PC-9 (cell line): ENCODE measurements at regions not wholly inside any gene's neighbourhood (a gene's known extent, or its start where the extent isn't known, plus 50 kb on each side); places are given as distances from the start of the nearest gene placed in this dataset.

Source experiments
- BruUV-seq: library from RNA; stranded (reverse); fragments of 400-500 nt; replicated peaks from 2 replicates; lab custom pipeline; 2021; lab: Mats Ljungman, UMichigan
- CTCF ChIA-PET: fragments of 300-600 bp; sonication (Branson Sonifier 250); formaldehyde crosslinking; loops from one replicate; lab custom pipeline; 2022; ENCODE audit warnings: antibody characterized with exemption; lab: Charles Lee
- POLR2A ChIA-PET: fragments of 300-600 bp; sonication (Branson Sonifier 250); formaldehyde crosslinking; loops from one replicate; lab custom pipeline; 2022; ENCODE audit warnings: antibody characterized with exemption; ENCODE audit not compliant: unreplicated experiment; lab: Charles Lee
- DNase-seq, 2 experiments: peaks; one replicate each; pipeline versions ENCODE4 v3.0.0 to v3.0.0-alpha.2; 2015 to 2022; ENCODE audit warnings: mixed read lengths in 1 of 2
- H2AFZ ChIP-seq: fragments of 200-600 bp; sonication (generic); 2 replicates; pipeline ENCODE4 v1.8.1; 2017; ENCODE audit warnings: antibody characterized with exemption
- H3F3A ChIP-seq: fragments of 200-600 bp; sonication (generic); 2 replicates; pipeline ENCODE4 v1.8.1; 2017; ENCODE audit warnings: antibody characterized with exemption, mild to moderate bottlenecking, low read depth; ENCODE audit not compliant: insufficient read depth
- H3K27ac ChIP-seq: fragments of 200-600 bp; sonication (generic); 2 replicates; pipeline ENCODE4 v1.6.1; 2016; ENCODE audit warnings: mixed run types
- H3K27me3 ChIP-seq: fragments of 200-600 bp; sonication (generic); 2 replicates; pipeline ENCODE4 v1.6.1; 2016; ENCODE audit warnings: low read depth, mixed run types; ENCODE audit not compliant: insufficient read depth
- H3K36me3 ChIP-seq: fragments of 200-600 bp; sonication (generic); 2 replicates; pipeline ENCODE4 v1.6.1; 2016; ENCODE audit warnings: low read depth, mixed run types
- H3K4me1 ChIP-seq: fragments of 200-600 bp; sonication (generic); replicated peaks from 2 replicates; pipeline ENCODE4 v1.6.1; 2016; ENCODE audit warnings: mixed run types; ENCODE audit not compliant: insufficient read depth
- H3K4me2 ChIP-seq: fragments of 200-600 bp; sonication (generic); 2 replicates; pipeline ENCODE4 v1.6.1; 2017; ENCODE audit warnings: mixed run types
- H3K4me3 ChIP-seq: fragments of 200-600 bp; sonication (generic); 2 replicates; pipeline ENCODE4 v1.6.1; 2016; ENCODE audit warnings: mixed run types
- H3K79me2 ChIP-seq: fragments of 200-600 bp; sonication (generic); 2 replicates; pipeline ENCODE4 v1.6.1; 2017; ENCODE audit warnings: low read depth, mixed run types
- H3K9me2 ChIP-seq: fragments of 200-600 bp; sonication (generic); 2 replicates; pipeline ENCODE4 v1.8.1; 2017; ENCODE audit warnings: mild to moderate bottlenecking; ENCODE audit not compliant: insufficient read depth
- H3K9me3 ChIP-seq: fragments of 200-600 bp; sonication (generic); 2 replicates; pipeline ENCODE4 v1.8.1; 2016; ENCODE audit warnings: low read depth; ENCODE audit not compliant: insufficient read depth
- H4K20me1 ChIP-seq: fragments of 200-600 bp; sonication (generic); 2 replicates; pipeline ENCODE4 v1.8.1; 2017; ENCODE audit not compliant: insufficient read depth
- EZH2 ChIP-seq: fragments of 200-600 bp; sonication (generic); IDR thresholded peaks from 2 replicates; pipeline ENCODE4 v1.8.0; 2017; ENCODE audit warnings: antibody characterized with exemption, low read depth
- intact Hi-C: fragments of 100-400 bp; cut with micrococcal nuclease; formaldehyde crosslinking; loops from one replicate; pipeline ENCODE4 v1.10.0; 2022; ENCODE audit not compliant: unreplicated experiment
- TF ChIP-seq, protein P1 (sequence below): fragments of 200-600 bp; sonication (generic); conservative IDR thresholded peaks from 2 replicates; pipeline ENCODE4 v1.6.1; 2017; ENCODE audit warnings: mixed run types, antibody characterized with exemption, mild to moderate bottlenecking, moderate library complexity

DNA sequence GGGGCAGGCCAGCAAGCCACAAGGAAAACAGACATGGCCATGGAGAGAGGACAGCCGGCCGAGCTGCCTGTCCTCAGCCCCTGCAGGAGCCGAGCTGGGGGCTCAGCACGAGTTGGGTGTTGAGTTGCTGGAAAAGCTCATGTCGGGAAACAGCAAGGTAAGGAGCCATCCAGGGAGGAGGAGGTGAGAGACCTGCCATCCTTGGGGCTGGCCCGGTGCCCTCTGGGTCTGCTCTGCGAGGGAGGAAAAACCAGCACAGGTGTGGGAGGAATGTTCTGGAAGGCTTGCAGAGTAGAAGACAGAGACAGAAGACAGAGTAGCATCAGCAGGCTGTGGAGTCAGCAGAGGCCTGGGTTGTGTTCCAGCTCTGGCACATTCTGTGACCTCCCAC, 548.8 kb downstream of the PTPRU start:
- CTCF ChIA-PET: no interaction called here
- H3K27me3 ChIP-seq: peaks cover 4% of the 10 kb centered on the region; the same call in 1 of the 2 replicates

DNA sequence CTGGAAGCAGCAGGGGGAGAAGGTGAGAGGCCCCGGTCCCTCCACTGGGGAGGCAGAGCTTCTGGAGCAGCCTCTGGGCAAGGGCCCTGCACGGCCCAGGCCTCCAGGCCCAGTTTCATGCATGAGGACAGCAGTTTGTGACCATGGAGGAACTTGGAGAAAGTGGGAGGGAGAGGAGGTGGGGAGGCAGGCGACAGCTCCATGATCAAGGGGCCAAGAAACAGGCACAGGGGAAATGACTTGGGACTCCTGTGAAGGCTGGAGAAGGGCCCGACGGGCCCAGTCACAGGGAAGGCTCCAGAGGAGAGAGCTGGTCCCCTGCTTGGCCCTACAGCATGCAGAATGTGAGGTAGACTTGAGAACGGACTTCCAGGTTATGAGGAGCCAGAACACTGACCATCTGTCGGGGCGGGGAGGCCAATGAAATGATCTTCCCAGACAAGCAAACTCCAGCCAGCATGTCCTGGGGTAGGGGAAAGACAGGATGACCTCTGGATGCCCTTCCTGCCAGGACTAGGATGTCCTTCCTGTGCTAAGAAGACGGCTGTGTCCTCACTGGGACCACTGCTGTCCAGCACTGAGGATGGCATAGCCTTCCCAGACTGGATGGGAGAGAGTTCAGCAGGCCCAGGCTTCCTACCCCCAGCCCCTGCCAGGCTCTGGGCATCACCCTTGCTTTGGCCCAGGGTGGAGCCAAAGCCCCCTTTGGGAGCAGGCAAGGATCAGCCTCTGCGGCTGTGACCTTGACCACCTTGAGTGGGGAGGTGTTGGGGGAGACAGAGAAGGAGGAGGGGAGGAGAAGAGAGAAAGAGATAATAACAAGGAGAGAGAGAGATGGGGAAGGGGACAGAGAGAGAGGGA, 548.2 kb downstream of the PTPRU start:
- H3K4me1 ChIP-seq: peaks cover 10% of the 10 kb centered on the region; the same call in 1 of the 2 replicates
- no peak overlapping the region for H3K4me2 ChIP-seq
- H3K79me2 ChIP-seq: no peaks in the 10 kb centered on the region
- BruUV-seq: no TSS peak
- H3K4me3 ChIP-seq: no peak overlapping the region
- no peaks in the 10 kb centered on the region for H3F3A ChIP-seq
- DNase-seq: no peak
- H2AFZ ChIP-seq: no peak overlapping the region
- no peaks in the 10 kb centered on the region for H3K9me3 ChIP-seq
- H3K27ac ChIP-seq: no peak overlapping the region
- ChIA-PET POLR2A (no interaction called here), CTCF (no interaction called here)
- TF ChIP-seq EZH2: no peak
- TF ChIP-seq, protein P1, sequence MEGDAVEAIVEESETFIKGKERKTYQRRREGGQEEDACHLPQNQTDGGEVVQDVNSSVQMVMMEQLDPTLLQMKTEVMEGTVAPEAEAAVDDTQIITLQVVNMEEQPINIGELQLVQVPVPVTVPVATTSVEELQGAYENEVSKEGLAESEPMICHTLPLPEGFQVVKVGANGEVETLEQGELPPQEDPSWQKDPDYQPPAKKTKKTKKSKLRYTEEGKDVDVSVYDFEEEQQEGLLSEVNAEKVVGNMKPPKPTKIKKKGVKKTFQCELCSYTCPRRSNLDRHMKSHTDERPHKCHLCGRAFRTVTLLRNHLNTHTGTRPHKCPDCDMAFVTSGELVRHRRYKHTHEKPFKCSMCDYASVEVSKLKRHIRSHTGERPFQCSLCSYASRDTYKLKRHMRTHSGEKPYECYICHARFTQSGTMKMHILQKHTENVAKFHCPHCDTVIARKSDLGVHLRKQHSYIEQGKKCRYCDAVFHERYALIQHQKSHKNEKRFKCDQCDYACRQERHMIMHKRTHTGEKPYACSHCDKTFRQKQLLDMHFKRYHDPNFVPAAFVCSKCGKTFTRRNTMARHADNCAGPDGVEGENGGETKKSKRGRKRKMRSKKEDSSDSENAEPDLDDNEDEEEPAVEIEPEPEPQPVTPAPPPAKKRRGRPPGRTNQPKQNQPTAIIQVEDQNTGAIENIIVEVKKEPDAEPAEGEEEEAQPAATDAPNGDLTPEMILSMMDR: no peak
- H3K9me2 ChIP-seq: no peaks in the 10 kb centered on the region
- H3K36me3 ChIP-seq: no peaks in the 10 kb centered on the region
- intact Hi-C loops: no loop called here
- H4K20me1 ChIP-seq: no peaks in the 10 kb centered on the region
- H3K27me3 ChIP-seq: peaks cover 4% of the 10 kb centered on the region; the same call in 1 of the 2 replicates

More for the DNA sequence above, 548.8 kb downstream of the PTPRU start:
- H3K9me3 ChIP-seq: no peaks in the 10 kb centered on the region
- H3K9me2 ChIP-seq: no peaks in the 10 kb centered on the region
- H4K20me1 ChIP-seq: no peaks in the 10 kb centered on the region
- no peak for DNase-seq
- no peak overlapping the region for H3K27ac ChIP-seq
- no peak for TF ChIP-seq EZH2
- TF ChIP-seq, protein P1: no peak
- no peak overlapping the region for H3K4me3 ChIP-seq
- H3K4me2 ChIP-seq: no peak overlapping the region
- intact Hi-C loops: no loop called here
- H2AFZ ChIP-seq: no peak overlapping the region
- H3K36me3 ChIP-seq: no peaks in the 10 kb centered on the region
- no peaks in the 10 kb centered on the region for H3K79me2 ChIP-seq
- POLR2A ChIA-PET: no interaction called here
- no peaks in the 10 kb centered on the region for H3F3A ChIP-seq
- no TSS peak for BruUV-seq
- peaks cover 16% of the 10 kb centered on the region; the same call in 1 of the 2 replicates for H3K4me1 ChIP-seq

DNA sequence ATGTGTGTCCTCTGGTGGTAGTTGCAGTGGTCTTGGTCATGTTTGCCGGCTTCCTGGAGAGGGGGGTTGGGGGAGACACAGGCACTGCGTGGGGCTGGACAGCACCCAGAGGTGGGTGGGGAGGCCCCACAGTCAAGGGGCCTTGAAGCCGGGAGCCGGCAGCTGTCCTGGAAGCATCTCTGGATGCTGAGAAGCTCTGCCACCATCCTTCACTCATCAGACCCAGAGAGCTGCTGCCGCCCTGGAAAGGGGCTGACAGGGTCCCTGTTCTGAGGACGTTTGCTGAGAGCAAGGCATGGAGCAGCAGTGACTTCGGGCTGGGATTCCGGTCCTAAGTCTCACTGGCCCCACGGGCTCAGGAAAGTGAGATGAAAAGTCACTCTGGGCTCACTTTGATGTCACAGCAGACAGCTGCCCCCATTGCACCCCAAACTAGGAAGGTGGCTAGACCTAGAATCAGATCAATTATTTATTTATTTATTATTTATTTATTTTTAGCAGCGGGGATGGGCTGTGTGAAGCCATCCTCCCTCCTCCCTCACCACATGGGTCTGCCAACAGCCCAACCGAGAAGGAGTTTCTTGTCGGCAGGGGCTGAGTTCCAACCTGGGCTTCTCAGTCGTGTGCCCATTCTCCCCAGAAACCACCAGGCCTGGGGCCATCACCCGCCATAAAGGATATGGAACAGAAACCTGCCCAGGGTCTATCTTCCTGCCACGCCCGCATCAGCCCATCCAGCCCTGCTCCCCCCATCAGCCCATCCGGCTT, 547.4 kb downstream of the PTPRU start:
- no peaks in the 10 kb centered on the region for H3K9me2 ChIP-seq
- DNase-seq: no peak
- POLR2A ChIA-PET: no interaction called here
- H3K9me3 ChIP-seq: no peaks in the 10 kb centered on the region
- CTCF ChIA-PET: no interaction called here
- no peak overlapping the region for H3K4me3 ChIP-seq
- H3F3A ChIP-seq: no peaks in the 10 kb centered on the region
- no peaks in the 10 kb centered on the region for H4K20me1 ChIP-seq
- 0 out of 2 replicates have a peak, but pooled peaks cover 2% of the 10 kb centered on the region for H3K4me1 ChIP-seq
- peaks cover 4% of the 10 kb centered on the region; the same call in 1 of the 2 replicates for H3K27me3 ChIP-seq
- no peaks in the 10 kb centered on the region for H3K79me2 ChIP-seq
- H3K36me3 ChIP-seq: no peaks in the 10 kb centered on the region
- intact Hi-C loops: no loop called here
- BruUV-seq: no TSS peak
- no peak overlapping the region for H3K4me2 ChIP-seq
- no peak overlapping the region for H2AFZ ChIP-seq
- no peak overlapping the region for H3K27ac ChIP-seq
- TF ChIP-seq, protein P1: no peak
- no peak for TF ChIP-seq EZH2
